M059J (cell line): ENCODE measurements at regions not wholly inside any gene's neighbourhood (a gene's known extent, or its start where the extent isn't known, plus 50 kb on each side); places are given as distances from the start of the nearest gene placed in this dataset.

ENCODE experiments used
- DNase-seq: peaks from one replicate; pipeline ENCODE4 v3.0.0-alpha.2; 2012; ENCODE audit warnings: low read depth

DNA sequence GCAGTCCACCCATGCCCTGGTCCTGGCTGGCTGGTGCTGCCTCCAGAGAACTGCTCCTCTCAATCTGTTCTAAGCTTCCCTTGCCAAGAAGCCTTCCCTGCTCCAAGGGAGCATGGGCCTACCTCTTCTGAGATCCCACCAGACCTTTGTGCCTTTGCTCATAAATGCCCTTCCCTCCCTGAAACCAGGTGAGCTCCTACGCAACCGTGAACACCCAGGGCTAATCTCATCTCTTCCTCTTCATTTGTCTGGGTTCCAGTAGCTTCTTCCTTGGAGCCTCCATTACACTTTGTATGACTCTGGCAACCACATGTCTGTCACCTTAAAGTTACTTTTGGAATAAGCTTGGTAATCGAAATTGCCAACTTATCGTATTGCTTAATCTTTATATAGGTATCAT is 270.6 kb downstream of the PBX3 start:
- DNase-seq, result no peak

DNA sequence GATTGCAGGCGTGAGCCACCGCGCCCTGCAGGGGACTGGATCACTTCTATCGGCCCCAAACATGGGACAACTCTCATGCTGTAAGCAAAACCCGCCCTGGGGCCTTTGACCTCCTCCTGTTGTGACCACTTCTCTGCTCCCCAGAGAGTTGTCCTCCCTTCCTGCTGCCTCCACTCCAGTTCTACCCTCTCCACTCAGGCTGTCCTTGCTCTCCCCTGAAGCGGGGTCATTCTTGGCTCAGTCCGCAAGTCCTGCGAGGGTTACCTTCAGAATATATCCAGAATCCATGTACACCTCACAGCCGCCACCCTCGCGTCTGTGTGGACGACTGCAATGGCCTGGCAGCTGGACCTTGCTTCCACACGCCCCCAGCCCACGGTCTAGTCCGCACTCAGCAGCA is 273.7 kb downstream of the PBX3 start:
- no peak for DNase-seq

DNA sequence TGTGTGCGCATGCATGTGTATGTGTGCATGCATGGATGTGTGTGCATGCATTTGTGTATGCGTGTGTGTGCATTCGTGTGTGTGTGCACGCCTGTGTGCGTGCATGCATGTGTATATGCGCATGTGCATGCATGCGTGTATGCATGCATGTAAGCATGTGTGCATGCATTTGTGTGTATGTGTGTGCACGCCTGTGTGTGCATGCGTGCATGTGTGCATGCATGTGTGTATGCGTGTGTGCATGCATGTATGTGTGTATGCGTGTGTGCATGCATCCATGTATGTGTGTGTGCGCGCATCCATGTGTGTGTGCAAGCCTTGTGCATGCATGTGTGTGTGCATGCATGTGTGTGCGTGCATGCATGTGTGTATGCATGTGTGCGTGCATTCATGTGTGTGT is 276.8 kb downstream of the PBX3 start:
- no peak for DNase-seq

DNA sequence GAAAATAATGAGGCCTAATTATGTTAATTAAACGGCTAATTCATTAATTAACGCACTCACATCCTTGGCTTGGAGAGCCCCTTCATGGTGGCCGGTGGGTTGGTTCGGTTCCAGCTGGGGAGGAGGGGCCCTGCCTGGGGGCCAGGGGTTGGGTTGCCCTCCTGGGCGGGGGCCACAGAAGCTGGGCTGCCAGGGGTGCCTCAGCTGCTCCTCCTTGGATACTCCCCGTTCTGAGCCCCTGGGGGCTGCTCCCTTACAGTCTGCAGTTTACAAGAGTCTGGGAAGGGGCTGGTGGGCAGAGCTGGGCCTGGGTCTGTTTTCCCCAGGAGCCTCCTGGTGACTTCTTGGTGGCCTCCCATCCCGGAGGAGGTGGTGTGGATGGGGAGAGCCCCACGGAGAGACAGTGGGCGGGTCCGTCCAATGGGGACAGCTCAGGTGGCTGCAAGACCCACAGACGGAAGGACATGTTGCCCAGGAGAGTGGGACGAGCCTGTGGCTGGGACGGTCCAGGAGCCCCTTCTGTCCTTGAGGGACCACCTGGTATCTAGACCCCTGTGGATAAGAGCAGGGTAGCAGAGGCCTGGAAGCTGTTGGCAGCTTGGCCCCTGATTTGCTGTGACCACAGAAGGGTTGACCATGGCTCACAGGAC is 277.5 kb downstream of the PBX3 start:
- no peak for DNase-seq

DNA sequence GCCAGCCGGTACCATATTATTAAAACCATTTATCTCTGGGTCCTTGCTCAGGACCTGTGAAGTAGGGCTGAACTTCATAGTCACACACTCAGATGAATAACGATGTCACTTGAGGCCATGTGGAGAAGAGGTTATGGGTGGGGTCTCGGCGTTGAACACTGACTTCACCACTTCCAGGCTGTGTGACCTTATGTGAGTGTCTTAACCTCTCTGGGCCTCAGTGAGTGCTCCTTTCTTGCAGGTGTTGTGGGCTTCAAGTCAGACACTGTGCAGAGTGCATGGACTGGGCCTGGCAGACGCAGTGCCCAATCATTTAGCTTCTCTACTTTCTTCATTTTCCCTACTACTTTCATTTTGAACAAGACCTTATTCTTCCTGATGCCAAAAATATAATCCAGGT is 278.8 kb downstream of the PBX3 start:
- DNase-seq, result no peak

DNA sequence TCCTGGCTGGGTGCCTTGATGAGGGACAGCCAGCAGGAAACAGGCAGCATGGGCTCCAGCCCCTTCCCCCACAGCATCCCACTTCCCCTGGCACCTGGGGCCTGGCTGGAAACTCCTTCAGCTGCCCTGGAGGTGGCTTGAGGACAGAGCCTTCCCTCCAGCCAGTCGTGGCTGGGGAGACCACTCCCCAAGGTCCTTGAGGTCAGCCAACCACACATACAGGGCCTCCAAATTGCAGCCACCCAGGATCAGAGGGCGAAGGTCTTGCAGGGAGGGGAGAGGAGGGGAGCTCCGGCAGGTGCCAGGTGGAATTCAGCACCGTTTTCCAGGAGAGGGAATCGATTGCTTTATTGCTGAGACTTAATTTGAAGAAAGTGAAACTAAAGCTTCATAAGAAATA is 280.4 kb downstream of the PBX3 start:
- DNase-seq, result no peak

DNA sequence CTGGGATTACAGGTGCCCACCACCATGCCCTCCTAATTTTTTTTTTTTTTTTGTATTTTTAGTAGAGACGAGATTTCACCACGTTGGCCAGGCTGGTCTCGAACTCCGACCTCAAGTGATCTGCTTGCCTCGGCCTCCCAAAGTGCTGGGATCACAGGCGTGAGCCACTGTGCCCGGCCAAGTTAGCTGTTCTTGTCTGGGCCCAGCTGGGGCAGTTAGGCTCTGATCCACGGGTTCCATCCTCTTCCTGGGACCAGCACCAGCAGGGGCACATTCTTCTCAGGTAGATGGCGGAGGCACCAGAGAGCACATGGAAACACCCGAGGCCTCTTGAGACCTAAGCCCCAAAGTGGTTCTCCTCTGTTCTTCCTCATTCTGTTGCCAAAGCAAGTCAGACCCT is 281.6 kb downstream of the PBX3 start:
- DNase-seq, result no peak

DNA sequence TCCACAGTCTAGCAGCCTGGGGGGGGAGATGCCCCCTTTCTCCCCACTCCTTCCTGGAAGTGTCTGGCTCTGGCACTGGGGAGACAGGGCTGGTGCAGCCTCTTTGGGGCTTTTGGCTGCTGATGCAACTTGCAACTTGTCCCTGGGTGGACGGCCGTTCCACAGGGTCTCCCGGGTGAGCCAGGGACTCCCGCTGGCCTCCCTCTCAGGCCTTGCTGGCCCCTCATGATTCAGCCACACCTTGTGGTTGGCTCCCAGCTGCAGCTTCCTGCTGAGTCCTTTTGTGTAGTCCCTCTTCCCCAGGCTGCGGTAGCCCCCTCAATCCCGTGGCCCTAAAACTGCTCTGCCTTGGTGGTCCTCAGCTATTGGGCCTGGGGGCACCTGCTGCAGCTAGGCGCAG is 283.5 kb downstream of the PBX3 start:
- DNase-seq, result no peak

DNA sequence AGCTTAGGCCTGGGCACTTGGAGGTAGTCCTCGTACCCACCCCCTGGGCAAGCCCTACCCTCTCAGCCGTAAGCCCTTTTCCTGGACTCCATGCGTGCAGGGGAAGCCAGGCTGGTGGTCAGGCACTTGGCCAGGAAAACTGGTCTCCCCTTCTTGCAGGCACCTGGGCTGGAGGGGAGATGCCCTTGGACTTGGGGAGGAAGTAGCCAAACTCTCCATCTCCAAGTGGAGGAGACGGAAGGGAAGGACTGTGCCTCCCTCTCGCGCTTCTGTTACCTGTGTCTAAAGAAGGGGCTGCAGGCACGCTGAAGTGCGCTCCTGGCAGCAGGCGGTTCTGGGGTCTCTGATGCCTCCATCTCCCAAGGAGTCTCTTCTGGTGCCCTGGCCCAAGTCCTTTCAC is 283.9 kb downstream of the PBX3 start:
- no peak for DNase-seq

DNA sequence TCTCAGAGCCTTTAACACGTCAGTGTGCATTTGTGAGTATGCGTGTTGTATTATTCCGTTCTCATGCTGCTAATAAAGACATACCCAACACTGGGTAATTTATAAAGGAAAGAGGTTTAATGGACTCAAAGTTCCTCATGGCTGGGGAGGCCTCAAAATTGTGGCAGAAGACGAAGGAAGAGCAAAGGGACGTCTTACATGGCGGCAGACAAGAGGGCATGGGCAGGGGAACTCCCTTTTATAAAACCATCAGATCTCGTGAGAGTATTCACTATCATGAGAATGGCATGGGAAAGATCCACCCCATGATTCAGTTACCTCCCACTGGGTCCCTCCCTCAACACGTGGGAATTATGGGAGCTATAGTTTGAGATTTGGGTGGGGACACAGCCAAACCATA is 285.0 kb downstream of the PBX3 start:
- no peak for DNase-seq

DNA sequence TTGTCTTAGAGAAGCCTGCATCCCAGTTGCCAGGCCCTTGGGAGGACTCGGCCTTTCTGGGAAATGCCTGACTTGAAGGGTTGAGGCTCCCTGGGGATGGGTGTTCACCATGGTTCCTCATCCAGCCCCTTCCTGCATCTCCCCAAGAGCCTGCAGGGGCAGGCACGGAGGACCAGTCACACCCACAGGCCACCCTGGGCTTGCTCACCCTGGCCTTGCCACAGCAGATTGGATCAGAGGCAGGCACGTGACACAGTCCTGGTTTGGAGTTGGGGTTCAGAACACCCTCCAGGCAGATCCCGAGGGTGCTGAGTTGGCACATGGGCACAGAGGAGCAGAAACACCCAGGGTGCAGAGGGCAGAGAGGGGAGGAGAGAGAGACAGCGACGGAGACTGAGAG is 286.1 kb downstream of the PBX3 start:
- no peak for DNase-seq

DNA sequence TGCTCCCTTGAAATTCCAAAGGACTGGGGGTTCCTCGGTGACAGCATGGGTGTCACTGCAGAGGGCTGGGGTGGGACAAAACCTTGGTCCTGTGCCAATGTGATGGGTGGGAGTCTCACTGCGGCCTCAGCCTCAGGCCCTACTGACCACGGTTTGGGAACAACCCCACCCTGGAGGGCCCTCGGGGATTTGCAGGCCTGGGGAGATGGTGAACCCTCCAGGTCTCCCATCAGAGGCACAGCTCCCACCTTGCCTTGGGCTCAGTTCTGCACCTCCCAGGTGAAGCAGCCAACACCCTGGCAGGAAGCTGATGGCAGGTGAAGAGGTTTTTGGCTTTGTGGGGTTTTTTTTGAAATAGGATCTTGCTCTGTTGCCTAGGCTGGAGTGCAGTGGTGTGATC is 286.8 kb downstream of the PBX3 start:
- DNase-seq, result no peak

DNA sequence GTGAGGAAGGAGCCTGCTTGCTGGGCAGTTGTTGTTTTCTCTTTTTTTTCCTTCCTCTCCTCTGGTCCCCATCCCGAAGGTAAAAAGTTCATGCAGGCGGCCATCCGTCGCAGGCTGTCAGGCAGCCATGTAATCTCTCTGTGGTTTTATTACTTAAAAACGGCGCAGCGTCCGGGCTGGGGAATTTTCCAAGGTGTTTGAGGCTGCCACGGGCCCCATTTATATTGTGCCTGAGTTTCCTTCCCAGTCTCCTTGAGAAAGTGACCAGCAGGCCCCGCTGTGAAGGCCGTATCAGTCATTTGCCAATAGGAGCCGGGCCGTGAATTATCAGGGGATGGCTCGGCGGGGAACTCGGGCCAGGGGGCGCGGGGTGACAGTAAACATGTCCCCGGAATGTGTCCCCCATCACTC is 289.7 kb downstream of the PBX3 start:
- no peak for DNase-seq

DNA sequence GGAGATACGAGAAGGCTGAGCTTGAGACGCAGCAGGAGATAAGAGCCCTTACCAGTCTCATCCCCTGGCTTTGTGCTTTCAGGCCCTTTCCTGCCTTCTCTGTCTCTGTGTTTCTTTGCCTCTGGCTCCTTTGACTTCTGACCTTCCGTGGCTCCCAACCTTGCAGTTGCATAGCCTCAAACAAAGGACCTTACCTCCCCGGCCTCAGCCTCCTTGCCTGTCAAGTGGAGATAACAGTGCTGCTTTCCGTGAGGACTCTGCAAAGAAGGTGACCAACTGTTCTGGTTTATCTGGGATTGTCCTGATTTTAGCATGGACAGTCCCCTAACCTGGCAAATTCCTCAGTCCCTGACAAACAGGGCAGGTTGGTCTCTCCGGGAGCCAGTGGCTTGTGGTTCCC is 287.8 kb upstream of the MVB12B start:
- no peak for DNase-seq

DNA sequence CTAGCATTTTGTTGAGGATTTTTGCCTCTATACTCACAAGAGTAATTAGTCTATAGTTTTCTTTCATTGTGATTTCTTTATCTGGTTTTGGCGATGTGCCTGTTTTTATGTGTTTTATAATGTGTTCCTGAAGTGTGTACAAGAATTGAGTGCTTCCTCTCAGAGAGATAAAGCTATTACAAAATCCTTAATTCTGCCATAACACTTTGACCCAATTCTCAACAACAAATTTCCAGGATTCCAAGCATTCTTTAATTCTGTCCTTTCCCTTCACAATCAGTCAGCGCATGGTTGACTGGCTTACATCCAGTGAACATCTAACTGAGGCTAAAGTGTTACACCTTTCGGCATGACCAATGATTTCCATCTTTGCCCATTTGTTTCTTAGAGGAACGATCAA is 282.9 kb upstream of the MVB12B start:
- no peak for DNase-seq

DNA sequence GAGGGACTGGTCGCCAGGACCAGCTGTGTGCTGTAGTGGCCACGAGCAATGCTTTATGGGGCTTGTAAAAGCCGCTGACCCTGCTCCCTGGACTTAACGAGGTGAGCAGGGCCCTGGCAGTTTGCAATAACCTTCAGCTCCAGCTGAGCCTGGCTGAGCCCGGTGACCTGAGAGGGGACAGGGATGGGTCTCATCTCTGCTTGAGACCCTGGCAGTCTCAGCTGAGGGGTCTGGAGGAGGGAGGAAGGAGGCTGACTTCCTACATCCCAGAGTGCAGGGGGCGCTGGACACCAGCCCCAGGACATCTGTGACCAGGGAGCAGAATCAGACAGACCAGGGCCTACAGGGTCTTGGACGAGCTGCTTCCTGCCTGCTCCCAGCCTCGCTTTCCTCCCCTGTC is 277.5 kb upstream of the MVB12B start:
- no peak for DNase-seq

DNA sequence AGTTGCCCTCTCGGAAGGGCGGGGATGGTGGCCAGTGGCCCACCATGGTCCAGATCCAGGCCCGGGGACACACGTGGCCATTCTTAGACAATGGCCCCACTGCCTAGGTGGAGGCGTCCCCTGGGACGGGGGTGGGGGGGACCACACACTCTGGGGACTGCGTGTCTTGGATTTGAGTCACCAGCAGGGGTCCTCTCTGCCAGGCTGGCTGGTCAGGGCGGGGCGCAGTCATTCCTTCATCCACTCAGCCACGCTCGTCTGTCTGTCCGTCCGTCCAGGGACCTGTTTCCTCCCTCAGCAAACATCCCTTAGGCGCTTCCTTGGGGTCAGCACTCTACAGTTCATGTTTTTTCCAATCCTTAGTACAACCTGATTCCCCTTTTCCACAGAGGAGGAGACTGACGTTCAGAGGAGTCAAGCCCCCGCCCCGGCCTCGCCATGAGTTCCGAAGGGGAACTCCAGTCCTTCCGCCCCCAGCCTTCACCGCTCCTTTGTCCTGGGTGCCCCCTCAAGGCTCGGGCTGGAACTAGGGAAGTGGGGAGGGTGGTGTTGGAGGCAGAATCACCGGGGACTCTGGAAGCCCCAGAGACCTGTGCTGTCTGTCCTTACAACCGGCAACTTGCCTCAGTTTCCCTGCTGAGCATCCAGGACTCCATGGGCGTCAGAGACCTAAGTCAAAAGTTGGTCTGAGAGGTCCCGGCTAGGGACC is 276.6 kb upstream of the MVB12B start:
- no peak for DNase-seq

DNA sequence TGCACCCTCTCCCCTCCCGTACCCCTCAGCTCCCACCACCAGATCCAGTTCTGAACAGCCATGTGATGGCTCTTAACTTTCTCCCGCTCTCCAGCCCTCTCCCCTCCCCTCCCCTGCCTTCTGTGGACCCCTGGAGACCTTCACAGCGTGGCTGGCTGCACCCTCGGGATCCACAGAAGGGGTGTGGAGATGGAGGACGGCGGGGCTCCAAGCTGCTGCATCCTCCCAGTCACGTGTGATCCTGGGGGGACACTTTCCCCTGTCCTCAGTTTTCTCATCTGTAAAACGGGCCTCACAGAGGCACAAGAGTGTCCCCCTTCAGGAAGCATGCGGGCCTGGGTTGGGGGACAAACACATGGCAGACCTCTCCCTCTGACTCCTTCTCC is 276.0 kb upstream of the MVB12B start:
- no peak for DNase-seq

DNA sequence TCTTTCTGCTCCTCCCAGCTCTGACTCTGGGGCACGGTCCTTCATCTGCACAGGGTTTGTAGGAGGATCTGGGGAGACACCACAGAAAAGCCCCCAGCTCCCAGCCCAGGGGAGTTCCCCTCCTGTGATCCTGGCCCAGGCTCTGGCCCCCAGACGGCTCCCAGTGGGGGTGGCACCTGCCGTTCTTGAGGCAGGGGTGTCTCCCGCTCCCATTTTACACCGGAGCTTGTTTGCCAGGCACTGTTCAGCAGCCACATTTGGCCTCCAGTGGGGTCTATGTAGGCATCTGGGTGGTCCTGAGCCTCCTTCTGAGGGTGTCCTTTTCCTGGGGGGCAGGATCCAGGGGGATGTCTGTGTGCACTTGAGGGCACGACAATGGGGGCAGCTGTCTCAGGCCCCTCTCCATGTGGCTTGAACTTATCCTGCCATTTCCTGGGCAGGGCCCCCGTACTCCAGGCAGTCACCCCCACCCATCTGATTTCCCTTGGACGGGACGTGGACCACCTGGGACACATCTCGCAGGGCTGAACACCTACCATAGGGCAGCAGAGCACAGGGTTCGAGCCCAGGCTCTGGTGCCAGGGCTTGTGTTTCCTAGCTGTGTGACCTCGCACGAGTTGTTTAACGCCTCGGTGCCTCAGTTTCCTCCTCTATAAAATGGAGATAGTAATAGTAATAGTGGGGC is 275.0 kb upstream of the MVB12B start:
- DNase-seq, result no peak

DNA sequence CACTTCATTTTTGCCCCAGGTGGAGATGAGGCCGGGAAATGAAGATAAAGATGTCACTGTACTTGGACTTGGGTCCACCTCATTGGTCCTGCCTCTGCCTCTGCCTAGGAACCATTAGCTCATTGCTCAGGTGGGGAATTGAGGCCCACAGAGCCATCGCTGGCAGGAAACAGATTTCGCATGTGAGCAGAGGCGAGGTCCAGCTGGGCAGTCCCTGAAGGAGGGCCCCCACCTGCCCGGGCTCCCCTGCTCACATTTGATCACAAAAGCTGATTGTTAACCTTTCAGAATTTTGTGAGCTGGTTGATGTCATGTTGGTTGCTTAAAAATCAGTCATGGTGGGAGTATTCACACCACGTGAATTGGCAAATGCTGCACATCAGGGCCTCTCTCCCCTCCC is 273.8 kb upstream of the MVB12B start:
- no peak for DNase-seq

DNA sequence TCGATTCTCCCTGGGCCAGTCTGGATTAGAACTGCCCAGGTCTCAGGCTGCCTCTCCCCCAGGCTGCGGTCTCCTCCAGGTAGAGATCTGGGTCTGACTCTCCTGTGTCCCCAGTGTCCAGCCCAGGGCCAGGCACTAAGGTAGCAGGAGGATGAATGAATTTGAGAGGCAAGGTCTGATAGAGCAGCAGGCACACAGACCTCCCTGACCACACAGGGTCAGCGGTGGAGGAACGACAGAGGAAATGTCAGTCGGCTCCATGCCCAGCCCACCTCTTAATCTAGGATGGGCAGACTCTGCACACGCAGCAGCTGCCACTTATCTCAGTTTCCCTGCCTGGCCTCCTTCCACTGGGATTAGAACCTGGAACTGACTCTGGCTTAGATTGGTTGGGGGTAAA is 272.7 kb upstream of the MVB12B start:
- DNase-seq, result no peak

DNA sequence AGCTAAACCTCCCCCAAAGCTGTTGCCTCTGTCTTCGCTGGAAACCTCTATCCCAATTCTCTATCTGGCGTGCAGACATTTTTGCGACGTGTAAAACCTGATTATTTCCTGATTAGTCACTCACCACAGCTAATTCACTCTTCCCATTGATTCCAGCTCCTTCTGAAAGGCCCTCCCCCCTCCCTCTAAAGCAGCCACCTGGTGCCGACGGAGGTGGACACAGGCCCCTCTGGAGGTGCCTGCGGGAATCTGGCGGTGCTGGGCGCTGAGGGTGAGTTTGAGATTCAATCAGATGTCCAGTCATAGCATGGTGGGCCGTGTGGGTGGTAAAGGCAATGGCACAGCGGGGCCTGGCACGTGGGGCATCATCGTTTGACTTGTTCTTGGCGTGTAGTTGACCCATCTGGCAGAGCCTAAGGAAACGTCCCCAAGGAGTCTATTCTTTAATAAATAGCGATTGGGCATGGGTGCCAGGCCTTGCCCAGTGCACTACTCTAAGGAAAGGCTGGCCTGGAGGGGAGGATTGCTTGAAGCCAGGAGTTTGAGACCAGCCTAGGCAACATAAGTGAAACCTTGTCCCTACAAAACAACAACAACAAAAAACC is 271.1 kb upstream of the MVB12B start:
- DNase-seq, result peak; percentile 81
